GF-D8 (cell line): ENCODE measurements at regions not wholly inside any gene's neighbourhood (a gene's known extent, or its start where the extent isn't known, plus 50 kb on each side); places are given as distances from the start of the nearest gene placed in this dataset.
"Not testable (repeated sequence)": the region's sequence is repeated elsewhere in the genome, so short reads cannot be mapped to it uniquely, and the experiment has no call there.

Experiments
- DNase-seq: peaks from one replicate; lab custom pipeline; 2025; lab: John Stamatoyannopoulos, UW

DNA sequence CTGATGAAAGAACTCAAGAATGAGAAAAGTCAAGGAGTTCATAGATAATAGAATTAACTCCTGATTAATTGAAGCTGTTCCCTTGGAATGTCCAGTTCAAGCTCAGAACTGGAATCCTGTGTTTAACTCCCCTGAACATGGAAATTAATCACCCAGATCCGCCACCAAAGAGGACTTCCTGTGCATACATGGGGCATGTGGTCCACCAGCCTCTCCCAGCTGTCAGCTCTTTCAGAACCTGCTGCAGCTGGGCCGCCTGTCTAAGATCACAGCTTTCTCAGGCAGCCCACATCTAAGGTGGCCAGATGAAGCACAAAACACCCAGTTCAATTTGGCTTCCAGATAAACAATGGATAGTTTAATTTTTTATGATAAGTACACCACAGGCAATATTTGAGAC is 203.7 kb upstream of the COX10 start:
- no peak for DNase-seq

DNA sequence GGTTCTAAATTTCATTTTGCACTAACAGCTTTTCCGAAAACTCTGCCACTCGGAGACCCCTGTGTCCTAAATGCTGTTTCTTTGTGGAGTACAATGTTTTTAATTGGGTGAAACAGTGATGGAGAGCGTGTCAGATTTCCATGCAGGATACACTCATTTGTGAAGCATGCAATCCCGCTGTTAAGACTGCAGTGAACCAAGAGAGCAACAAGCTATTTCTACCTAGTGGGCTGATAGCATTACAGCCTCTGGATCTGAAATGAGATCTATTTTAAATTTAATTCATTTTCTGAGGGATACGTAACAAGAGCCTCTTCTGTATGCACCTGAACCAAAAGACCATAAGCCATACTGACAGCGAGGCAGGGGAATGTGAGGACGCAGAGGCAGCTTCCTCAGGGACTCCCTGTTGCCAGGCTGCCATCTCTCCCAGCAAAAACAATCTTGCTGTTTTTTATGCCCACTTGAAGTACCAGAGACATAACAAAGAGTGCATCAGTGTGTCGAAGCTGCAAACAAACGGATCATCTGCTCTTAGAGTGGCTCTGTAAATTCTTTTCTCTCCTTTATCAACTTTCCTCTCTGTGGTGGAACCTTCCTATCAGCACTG is 199.9 kb upstream of the COX10 start:
- DNase-seq = no peak

DNA sequence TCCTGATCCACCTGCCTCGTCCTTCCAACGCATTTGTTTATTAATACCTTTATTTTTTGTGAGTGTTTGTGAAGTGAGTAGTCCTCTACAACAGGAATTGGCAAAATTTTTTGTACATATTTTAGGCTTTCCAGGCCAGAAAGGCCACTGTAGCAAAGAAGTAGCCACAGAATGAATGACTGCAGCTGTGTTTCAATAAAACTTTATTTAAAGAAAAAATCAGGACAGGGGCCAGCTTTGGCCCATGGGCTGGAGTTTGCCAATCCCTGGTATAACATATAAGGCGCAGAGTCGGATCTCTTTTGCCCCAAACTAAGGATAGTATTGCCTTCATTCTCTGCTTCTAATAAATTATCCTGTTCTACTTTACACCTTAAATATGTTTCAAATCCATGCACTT is 198.0 kb upstream of the COX10 start:
- DNase-seq = no peak

DNA sequence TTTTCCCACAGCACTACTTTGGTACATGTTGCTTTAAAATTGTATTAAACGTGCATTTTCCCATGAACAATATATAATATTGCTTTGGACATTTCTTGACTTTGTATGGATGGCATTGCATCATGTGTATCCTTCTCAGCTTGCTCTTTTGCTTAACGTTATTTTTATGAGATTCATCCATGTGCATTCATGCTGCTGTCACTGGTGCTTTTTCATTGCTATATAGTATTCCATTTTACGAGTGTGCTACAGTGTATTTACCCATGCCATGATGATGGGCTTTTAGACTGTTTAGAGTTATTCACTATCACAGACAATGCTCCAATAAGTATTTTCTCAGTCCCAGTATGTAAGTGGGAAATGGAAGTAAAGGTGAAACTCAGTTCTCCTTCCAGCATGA is 195.2 kb upstream of the COX10 start:
- no peak for DNase-seq

DNA sequence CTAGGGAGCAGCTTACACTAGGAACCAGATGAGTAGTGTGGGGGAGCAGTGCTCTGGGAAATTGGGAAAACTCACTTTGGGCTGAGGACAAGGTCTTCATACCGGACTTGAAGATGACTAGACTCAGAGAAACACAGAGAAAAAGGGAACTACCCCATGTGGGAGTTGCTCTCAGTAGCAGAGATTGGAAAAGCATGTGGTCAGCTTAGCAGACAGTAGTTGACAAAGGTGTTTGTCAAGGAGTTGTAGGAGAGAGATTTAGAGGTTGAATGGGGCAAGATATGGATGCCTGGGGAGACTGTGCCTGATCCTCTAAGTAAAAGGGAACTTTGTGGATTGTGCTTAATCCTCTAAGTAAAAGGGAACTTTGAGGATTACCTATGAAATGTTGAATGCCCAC is 194.5 kb upstream of the COX10 start:
- no peak for DNase-seq

DNA sequence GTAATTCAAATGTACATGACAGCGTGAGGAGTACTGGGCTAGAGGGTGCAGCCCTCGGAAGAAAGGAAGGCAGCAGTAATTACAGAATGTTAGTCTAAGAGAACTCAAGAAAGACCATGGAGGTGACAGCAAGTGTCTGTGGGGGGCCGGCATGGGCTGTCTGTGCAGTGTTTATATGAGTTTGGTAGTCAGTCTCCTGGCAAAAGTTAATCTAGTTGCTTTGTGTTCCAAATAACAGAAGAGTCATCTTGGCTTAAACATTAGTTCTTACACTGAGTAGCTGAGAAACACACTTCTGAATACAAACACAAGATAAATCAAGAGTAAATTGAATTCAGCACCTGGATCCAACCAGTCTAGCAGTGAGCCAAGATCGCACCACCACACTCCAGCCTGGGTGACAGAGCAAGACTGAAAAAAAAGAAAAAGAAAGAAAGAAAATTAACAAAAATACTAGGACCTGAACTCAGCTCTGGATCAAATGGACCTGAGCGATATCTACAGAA is 189.3 kb upstream of the COX10 start:
- no peak for DNase-seq

DNA sequence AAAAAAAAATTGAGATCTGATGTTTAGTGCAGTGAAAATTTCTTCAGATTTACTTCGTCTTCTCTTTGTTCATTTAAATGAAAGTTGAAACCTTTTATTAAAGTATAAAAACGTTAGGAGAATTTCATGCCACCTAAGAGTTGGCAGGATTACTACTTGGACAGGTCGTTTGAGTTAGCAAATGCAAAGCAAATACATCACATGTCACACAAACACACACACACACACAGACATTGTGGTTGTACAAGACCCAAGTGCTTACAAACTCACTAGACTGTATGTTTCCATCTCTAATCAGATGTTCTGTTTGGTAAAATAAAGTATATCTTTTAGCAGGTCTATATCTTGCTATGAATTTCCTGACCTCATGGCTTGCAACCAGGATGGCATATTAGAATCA is 185.6 kb upstream of the COX10 start:
- DNase-seq = no peak

DNA sequence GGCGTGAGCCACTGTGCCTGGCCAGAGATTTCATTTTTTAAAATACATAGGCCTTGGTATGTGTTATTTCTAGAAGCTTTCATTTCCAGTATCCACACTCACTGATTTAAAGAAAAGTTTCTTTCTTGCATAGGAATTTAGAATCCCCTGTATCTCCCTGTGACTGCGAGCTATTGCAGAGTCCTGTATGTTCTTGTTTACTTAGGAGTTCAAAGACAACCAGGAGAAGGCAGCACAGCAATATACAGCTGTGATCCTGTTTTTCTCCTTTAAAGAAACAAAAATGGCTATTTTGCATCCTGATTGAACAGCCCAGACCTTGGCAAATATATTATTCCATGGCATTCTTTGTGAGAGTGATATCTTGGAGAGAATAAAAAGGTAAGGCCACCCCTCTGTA is 185.0 kb upstream of the COX10 start:
- no peak for DNase-seq

DNA sequence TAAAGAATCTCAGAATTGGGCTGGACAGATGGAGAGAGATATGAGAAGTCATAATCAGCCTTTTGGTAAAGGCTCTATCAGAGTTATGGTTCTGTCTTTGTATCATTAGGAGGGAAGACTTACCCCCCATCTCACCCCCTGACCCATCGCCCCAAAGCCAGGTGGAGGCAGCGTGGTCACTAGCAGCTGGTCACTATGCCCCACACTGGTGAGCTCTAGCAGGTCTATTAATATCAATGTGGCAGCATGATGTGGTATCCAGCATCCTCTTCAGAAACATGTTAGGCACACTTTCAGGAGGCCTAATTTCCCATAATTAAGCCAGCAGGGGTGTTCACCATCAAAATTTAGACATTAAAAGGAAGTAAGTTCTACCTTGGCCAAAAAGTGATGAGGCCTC is 183.8 kb upstream of the COX10 start:
- DNase-seq = no peak

DNA sequence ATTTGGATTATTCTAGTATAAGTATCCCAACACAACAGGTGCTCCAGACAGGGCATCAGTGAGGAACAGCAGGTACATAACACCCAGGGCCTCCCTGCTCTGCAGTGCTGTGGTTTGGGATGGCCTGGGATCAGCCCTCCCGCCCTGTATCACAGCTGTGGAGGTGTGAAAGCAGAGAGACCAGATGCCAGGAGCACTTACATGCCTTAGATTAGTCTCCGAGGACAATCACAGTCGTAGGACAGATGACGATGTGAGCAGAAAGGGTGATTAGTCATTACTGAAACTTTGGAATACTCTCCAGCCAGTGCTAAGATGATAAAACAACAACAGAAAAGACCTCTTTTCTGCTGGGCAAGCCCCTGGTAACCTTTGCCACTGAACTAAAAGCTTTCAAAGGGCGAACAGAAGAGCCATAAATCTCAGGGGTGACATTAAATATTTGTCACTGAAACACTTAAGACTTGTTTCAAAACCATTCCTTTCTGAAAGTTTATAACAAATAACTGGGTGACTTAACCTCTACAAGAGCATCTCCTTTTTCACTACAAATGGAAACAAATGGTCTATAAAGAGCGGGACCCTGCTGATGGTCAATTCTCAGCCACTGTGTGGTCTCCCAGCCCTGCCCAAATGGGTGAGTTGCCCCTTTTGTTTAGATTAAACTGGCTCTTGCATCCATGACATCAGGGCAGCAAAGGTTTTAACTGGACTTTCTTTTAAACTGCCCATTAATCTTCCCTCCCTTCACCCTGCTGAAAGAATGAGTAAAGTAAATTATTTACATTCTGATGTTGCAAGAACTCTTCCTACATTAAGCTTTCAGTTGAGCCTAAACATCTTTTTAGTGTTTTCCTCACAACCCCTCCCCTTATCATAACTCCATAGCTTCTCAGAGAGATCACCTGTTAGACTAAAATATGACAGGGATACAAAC is 183.1 kb upstream of the COX10 start:
- no peak for DNase-seq

DNA sequence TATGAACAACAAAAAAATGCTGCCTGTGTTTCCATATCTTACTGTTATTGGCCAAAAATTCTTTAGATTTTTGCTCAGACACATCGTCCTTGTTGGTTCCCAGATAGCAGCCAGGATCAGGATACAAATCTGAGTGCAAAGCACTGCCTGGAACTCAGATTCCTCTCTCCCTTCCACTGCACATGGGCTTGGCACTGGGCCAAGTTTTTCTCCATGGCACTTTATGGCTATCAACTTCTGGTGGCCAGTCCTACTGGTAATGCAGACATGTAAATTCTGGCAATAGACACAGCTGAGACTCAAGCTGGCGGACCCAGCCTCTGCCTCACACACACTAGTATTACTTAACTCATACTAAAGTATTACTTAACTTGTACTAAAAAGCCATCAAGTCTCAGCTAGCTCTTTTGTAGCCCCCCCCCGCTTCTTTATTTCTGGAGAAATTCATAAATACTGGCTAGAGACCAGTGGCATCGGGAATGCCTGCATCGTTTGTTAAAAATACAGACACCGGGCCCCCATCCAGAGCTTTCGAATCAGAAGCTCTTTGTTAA is 181.2 kb upstream of the COX10 start:
- DNase-seq = no peak

DNA sequence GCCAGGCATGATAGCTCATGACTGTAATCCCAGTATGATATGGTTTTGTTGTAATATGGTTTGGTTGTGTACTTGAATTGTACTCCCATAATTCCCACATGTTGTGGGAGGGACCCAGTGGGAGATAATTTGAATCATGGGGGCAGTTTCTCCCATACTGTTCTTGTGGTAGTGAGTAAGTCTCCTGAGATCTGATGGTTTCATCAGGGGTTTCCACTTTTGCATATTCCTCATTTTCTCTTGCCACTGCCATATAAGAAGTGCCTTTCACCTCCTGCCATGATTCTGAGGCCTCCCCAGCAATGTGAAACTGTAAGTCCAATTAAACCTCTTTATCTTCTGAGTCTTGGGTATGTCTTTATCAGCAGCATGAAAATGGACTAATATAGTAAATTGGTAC is 160.3 kb upstream of the COX10 start:
- DNase-seq = not testable (repeated sequence)

DNA sequence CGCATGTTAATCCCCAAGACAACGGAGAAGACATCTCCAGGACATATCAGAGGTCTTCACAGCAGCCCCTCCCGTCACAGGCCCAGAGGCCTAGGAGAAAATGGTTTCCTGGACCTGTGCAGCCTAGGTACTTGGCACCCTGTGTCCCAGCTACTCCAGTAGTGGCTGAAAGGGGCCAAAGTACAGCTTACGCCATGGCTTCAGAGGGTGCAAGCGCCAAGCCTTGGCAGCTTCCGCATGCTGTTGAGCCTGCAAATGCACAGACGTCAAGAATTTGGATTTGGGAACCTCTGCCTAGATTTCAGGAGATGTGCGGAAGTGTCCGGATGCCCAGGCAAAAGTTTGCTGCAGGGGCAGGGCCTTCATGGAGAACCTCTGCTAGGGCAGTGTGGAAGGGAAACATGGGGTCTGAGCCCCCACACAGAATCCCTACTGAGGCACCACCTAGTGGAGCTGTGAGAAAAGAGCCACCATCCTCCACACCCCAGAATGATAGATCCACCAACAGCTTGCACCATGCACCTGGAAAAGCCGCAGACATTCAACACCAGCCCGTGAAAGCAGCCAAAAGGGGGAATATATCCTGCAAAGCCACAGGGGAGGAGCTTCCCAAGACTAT is 159.3 kb upstream of the COX10 start:
- DNase-seq = no peak

DNA sequence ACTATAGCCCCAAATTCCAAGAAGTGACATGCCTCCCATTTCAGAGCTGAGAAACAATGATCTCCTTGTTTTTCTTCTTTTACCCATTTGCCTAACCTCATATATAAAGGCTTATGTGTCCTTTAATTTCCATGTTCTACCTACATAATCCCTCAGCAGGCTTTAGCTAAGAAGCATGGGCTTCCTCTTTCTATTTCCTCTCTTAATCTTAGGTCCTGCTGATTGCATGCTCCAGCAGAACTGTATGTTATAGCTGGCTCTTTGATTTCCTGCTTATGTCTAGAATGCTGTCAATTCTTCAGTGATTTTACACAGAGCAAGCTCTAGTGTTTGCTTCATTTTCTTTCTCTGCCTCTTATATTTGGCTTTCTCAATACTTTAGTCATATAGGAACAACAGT is 151.7 kb upstream of the COX10 start:
- DNase-seq = no peak

DNA sequence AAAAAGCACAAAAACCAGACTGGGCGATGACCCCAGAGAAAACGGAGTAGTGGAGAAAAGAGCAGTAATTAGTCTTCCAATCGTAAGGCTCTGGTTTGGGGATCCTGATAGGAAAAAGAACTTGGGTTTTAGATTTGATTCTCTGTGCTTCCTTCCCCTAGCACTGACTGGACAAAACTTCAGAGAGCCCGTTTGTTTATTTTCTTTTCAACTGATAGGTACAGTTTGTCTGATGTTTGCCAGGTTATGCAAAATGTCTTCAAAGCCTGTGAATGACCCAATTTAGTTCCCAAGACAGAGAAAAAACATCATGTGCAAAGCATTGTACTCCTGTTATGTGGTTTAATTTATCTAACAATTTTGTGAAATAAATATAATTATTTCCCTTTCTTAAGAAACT is 151.1 kb upstream of the COX10 start:
- DNase-seq = no peak

DNA sequence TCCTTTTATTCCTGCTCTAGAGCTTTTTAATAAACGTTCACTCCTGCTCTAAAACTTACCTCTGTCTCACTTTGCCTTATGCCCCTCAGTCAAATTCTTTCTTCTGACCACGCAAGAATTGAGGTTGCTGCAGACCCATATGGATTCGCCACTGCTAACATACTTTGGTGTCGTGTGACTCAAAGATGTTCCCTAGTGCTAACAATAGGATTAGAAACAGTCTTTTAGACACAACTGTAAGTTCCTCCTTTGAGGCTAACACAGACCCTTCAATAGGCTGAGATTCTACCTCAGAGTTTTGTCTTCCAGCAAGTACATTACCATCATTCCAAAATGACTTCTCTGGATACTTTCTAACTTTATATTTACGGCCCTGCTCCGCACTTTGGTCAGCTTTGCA is 149.5 kb upstream of the COX10 start:
- DNase-seq = no peak

DNA sequence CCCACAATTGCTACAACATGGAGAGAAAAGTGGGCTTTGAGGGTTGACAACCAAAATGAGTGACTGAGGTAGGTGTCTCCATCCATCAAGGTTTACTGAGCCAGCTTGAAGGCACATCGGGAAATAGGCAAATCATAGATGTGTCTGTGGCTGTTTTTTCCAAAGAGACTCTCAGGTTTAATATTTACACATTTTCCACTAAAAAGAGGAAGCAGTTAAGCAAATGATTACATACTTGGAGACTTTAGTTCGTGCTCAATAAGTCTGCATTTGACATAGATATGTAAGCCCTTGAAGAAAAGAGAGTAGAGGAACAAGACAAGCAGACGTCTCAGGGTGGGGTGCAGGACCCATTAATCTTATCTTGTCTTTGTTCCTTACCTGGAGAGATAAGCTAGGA is 148.9 kb upstream of the COX10 start:
- DNase-seq = no peak

DNA sequence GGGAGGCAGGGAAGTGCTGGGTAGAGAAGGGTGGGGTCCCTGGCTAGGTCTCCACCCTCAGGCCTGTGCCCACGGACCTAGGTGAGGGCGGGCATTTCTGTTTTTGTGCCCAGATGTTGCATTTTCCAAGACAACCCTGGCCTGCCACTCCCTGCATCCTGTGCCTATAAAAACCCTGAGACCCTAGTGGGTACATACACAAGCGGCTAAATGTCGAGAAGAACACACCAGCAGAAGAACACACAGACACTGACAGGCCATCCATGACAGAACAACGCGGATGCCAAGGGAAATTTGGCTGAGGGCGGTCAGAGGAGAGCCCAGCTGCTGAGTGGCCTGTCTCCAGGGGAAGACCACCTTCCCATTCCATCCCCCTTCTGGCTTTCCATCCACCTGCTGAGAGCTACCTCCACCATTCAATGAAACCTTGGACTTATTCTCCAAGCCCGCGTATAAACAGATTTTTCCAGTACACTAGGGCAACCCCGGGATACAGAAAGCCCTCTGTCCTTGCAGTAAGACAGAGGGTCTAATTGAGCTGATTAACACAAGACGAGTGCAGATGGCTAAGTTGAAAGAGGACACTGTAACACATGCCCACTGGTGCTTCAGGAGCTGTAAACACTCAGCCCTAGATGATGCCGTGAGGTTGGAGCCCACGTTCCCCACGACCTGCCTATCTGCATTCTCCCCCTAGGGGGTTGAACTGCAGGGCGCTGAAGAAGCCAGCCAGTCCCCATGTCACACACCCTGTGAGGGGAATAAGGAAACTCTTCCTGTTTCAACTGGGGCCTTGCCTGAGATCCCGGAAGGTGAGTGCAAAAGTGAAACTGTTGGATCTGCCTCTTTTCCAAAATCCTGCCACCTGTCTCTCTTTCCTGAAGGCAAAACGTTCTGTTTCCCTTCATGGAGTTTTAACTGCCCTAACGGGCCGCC is 147.2 kb upstream of the COX10 start:
- no peak for DNase-seq

DNA sequence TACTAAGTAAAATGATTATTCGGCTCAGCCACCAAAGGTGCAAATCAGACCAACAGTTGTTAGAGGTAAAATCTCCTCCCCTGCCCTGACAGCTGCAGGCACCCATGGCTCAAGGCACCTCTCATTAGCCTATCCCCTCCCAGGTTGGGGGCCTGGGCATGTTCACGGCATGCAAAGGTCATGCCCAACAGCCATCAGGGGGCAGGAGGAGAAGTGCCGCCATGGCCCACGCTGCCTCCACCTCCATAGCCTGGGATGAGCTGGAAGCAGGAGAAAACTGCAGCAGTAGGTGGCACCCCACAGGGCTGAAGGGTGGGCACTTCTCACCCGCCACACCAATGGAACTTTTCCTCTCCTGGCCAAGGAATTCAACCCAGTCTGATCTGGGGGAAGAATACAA is 146.4 kb upstream of the COX10 start:
- DNase-seq = no peak

DNA sequence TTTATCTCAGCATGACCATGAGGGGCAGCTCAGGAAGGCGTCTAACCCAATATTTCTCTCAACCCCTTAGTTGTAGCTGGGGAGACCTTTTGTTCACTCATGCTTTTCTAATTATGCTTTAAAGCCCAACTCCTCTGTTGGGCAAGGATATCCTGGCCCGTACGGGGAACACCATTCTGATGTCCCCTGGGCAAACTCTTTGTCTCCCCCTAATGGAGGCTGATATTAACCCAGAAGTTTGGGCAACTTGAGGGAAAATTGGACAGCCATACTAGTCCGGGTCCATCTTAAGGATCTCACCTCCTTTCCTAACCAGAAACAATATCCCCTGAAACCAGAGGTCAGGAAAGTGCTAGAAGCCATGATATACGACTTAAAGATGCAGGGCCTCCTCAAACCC is 143.7 kb upstream of the COX10 start:
- no peak for DNase-seq

DNA sequence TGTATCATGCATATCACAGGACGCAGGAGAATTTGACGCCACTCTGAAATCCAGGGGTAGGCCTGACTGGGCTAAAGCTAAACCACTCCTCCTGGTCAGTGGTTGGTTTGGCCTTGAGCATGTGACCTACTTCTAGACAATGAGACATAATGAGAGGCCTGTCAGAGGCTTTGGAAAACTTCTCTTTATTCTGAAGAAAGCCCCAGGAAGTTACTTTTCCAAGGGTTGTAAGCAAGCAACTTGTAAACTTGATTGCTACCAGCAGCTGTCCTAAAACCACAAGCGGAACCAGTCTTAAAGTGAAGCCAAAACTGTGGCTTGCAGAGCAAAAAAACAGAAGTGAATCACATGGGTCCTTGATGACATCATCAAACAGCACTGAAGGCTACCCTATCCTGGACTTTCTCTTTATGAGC is 138.2 kb upstream of the COX10 start:
- peak; percentile 75 for DNase-seq
